ENCODE measurements at regions not wholly inside any gene's neighbourhood (a gene's known extent, or its start where the extent isn't known, plus 50 kb on each side); places are given as distances from the start of the nearest gene placed in this dataset.

- TF ChIP-seq TAF1 (IDR thresholded peaks at IDR 0.05; ENCODE audit: low read depth, low read length) (no peak), POLR2A (IDR thresholded peaks at IDR 0.05; ENCODE audit: low read depth, low read length) (no peak)
Observed at GRCh38 chr11:45073685-45074141, 72.7 kb upstream of the PRDM11 start.
